M059J (cell line): ENCODE measurements at regions not wholly inside any gene's neighbourhood (a gene's known extent, or its start where the extent isn't known, plus 50 kb on each side); places are given as distances from the start of the nearest gene placed in this dataset.

Experiments
- DNase-seq: peaks from one replicate; pipeline ENCODE4 v3.0.0-alpha.2; 2012; ENCODE audit warnings: low read depth

- no peak for DNase-seq
Observed at GRCh38 chr15:101551696-101552591, 62.4 kb upstream of the PCSK6 start.

GRCh38 chr15:101550124-101550523 lies 60.6 kb upstream of the PCSK6 start:
- no peak for DNase-seq

GRCh38 chr15:101549647-101550046 lies 60.1 kb upstream of the PCSK6 start:
- DNase-seq = no peak

- no peak for DNase-seq
Observed at GRCh38 chr15:101547737-101548136, 58.2 kb upstream of the PCSK6 start.

- DNase-seq = no peak
Observed at GRCh38 chr15:101545548-101546505, 56.3 kb upstream of the PCSK6 start.

- DNase-seq = no peak
Observed at GRCh38 chr15:101544613-101544945, 55.1 kb upstream of the PCSK6 start.

- DNase-seq = no peak
Observed at GRCh38 chr15:101543926-101544612, 54.6 kb upstream of the PCSK6 start.

- no peak for DNase-seq
Observed at GRCh38 chr15:101543431-101543830, 53.9 kb upstream of the PCSK6 start.

GRCh38 chr15:101543026-101543390 lies 53.5 kb upstream of the PCSK6 start:
- DNase-seq = no peak

GRCh38 chr15:101542306-101543025 lies 53.0 kb upstream of the PCSK6 start:
- DNase-seq = no peak

GRCh38 chr15:101541501-101542292 lies 52.2 kb upstream of the PCSK6 start:
- no peak for DNase-seq

GRCh38 chr15:101540480-101541239 lies 51.2 kb upstream of the PCSK6 start:
- DNase-seq = peak; percentile 35

GRCh38 chr15:101539930-101540329 lies 50.4 kb upstream of the PCSK6 start:
- DNase-seq = no peak

- no peak for DNase-seq
Observed at GRCh38 chr15:101539492-101539891, 50.0 kb upstream of the PCSK6 start.
